K562 (cell line): ENCODE measurements at regions not wholly inside any gene's neighbourhood (a gene's known extent, or its start where the extent isn't known, plus 50 kb on each side); places are given as distances from the start of the nearest gene placed in this dataset.

ENCODE experiments used
- BCLAF1 ChIP-seq, 2 experiments: fragments of 450-650 bp in 1 of 2; IDR thresholded peaks; 2 replicates each; pipeline ENCODE4 v1.6.1; 2011 to 2017; ENCODE audit warnings: low read depth in 2 of 2, antibody characterized with exemption in 1 of 2, borderline replicate concordance in 1 of 2, low read length in 1 of 2, mild to moderate bottlenecking in 1 of 2, mixed read lengths in 1 of 2; ENCODE audit not compliant: control insufficient read depth in 1 of 2
- CHCHD3 ChIP-seq: fragments of 250-450 bp; sonication (Bioruptor Pico); IDR thresholded peaks from 2 replicates; pipeline ENCODE4 v2.1.2; 2022; ENCODE audit warnings: mild to moderate bottlenecking
- MAFF ChIP-seq: IDR thresholded peaks from 2 replicates; pipeline ENCODE4 v1.6.1; 2012; ENCODE audit warnings: low read length, improper control_type of control experiment
- SAFB ChIP-seq: fragments of 200-400 bp; formaldehyde crosslinking; IDR thresholded peaks from 2 replicates; pipeline ENCODE4 v1.6.1; 2017; ENCODE audit warnings: low read depth, low read length, borderline replicate concordance
- TCF7L2 ChIP-seq: fragments of 150-350 bp; IDR thresholded peaks from 2 replicates; pipeline ENCODE4 v1.6.1; 2016; ENCODE audit warnings: low read depth, mild to moderate bottlenecking, low read length, moderate library complexity
- ZBTB11 ChIP-seq, 3 experiments: fragments of 200-800 bp in 1 of 3; fragments of 250-450 bp in 1 of 3; fragments of 450-650 bp in 1 of 3; sonication (Bioruptor Pico) in 1 of 3; sonication (Bioruptor generic) in 1 of 3; formaldehyde crosslinking in 1 of 3; IDR thresholded peaks; 2 replicates each; pipeline versions ENCODE4 v1.6.1 to v1.8.0; 2016 to 2022; ENCODE audit warnings: mild to moderate bottlenecking in 2 of 3, missing genetic modification characterization in 2 of 3, missing compliant biosample characterization in 1 of 3, moderate library complexity in 1 of 3

- no peak for TF ChIP-seq ZBTB11 (CRISPR knock-in tag; IDR thresholded peaks at IDR 0.05)
- TF ChIP-seq SAFB, result no peak
- no peak for TF ChIP-seq MAFF
- no peak for TF ChIP-seq TCF7L2
- TF ChIP-seq CHCHD3 (CRISPR knock-in tag), result no peak
- TF ChIP-seq BCLAF1 (IDR thresholded peaks at IDR 0.05; ENCODE audit: borderline replicate concordance in 1 of 2, control insufficient read depth in 1 of 2, low read depth in 2 of 2, low read length in 1 of 2), result no peak
Observed at GRCh38 chr18:79610461-79611039, 69.1 kb upstream of the CTDP1 start (continued).
